T follicular helper cell (primary cell): ENCODE measurements at regions not wholly inside any gene's neighbourhood (a gene's known extent, or its start where the extent isn't known, plus 50 kb on each side); places are given as distances from the start of the nearest gene placed in this dataset.

Experiments
- DNase-seq: peaks from one replicate; pipeline ENCODE4 v3.0.0-alpha.2; 2020; ENCODE audit warnings: low read depth

- DNase-seq: no peak
These were observed 214.2 kb downstream of the FOXA2 start for GRCh38 chr20:22370137-22370536.

DNA sequence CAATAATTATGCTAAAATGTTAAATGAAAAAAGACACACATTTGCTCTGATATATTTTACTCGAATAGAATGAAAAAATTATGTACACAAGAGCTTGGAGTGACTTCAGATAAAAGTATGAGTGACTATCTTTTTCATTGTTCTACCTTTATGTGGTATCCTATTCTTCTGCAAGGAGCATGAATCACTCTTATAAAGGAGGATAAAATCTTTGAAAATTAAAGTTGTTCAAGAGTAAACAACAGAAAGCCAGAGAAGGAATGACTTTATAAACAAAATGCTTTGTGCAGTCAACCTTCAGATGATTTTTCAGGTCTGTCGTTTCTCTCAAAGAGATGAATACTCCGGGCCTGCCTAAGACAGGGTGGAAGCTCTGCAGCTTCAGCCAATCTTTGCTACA lies 215.3 kb downstream of the FOXA2 start:
- DNase-seq: no peak

- no peak for DNase-seq
These were observed 216.1 kb downstream of the FOXA2 start for GRCh38 chr20:22368235-22368634.

DNA sequence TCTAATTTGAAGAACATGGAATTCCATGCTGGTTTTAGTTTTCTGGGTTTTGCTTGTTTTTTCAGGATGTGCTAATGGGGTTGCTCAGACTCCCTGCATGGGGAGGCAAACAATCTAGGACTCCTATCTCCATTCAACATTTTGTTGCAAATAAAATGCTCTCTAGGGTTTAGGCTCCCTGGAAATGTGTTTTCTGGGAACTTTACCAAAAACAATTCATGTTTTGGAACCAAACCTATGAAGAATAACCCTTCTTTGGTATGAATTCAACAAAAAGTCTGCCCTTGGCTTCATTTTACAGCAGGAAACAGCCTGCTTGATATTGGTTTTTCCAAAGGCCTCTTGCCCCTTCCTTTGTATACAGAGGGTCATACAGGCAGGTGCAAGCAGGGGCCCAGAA lies 217.7 kb downstream of the FOXA2 start:
- no peak for DNase-seq

DNA sequence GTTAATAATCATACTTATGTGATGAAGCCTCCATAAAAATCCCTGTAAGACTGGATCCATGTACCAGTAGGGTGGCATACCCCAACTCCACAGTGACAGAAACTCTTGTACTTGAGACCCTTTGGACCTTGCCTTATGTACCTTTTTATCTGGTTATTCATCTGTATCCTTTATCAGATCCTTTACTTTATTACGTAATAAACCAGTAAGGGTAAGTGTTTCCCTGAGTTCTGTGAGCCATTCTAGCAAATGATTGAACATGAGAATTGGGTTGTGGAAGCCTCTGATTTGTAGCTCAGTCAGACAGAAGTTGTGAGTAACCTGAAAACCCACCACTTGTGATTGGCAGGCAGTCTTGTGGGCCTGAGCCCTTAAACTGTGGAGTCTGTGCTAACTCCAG lies 229.7 kb downstream of the FOXA2 start:
- no peak for DNase-seq

DNA sequence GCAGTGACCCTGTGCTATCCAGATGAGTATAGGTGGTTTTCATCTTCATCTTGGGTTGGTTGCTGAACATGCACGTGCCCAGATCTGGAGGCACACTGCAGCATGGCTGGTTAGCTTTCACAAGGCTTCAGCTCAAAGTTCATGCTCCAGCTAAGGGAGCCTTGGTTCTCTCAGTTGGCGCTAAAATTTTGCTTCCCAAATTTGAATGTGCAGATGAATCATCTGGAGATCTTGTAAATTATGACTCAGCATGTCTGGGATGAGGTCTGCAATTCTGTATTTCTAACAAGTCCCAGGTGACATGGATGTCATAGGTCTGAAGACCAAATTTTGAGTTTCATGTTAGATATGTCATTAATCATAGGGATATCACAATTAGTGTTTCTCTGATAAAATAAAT lies 230.8 kb downstream of the FOXA2 start:
- no peak for DNase-seq

GRCh38 chr20:22352019-22352418 lies 232.4 kb downstream of the FOXA2 start:
- no peak for DNase-seq

DNA sequence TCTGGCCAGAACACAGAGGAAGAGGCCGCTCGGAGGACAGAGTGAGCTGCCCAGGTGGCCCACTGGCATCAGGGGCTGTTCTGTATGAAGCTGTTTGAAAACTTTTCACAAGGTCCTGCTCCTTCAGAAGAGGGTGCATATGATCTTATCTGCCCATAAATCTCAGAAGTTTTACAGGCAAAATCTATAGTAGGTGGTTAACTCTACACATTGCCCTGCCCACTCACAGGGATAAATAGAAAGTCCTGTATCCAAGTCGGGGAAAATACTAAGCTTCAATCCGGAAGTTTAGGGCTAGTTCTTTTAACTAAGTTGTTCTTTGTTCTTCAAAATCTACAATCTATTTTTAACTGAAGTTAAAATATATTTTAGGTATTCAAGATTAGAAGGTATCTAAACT lies 233.7 kb downstream of the FOXA2 start:
- DNase-seq: no peak

DNA sequence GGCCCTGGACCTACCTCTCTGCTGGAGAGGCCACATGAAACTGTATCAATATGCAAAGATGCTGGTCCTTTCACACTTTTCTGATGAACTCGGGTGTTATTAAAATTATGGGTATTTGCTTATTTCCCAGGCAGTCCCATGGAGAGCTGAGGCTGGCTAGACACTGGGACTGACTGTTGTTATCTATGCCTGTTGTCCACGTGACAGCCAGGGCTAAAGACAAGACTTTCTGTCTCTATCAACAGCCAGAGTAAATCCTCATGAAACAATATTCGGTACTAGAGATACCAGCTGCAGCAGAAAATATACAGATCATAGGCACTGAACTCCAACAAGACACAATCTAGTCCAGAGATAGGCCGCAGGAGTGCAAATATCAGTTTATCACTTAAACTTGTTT lies 236.4 kb downstream of the FOXA2 start:
- no peak for DNase-seq

GRCh38 chr20:22346716-22347115 lies 237.7 kb downstream of the FOXA2 start:
- DNase-seq: no peak

GRCh38 chr20:22343612-22344011 lies 240.8 kb downstream of the FOXA2 start:
- DNase-seq: no peak

DNA sequence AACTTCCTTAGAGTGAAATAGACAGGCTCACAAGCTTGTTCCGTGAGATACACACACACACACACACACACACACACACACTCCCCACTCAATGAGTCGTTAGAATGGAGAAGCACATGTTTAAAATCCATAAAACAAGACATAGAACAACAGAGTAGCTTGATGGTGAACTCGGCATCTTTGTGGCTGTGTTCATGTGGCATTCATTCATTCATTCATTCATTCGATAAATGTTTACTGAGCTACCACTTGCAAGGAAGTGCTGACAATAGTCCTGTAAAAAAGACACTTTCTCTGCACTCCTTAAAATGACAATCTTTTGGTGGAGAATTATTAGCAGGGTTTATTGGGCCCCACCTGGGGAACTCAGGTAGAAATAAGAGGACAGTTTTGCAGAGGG lies 242.0 kb downstream of the FOXA2 start:
- DNase-seq: no peak

DNA sequence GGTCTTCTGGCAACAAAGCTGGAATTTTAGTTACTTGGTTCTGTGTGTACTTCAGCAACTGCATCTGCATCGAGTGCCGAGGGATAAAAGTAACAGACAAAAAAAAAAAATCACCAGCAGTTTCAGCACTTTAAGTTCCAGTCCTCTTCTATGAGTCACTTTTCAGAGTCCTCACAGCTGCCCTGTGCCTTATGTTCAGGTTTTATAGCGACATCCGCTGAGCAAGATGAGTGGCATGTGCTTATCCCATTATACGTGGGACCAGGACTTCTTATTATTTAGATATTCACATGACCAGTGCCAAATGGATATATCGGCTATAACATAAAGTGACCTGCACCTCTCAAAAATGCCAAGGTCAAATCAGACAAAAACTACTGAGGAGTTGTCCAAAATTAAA lies 242.9 kb downstream of the FOXA2 start:
- DNase-seq: no peak

GRCh38 chr20:22339946-22340345 lies 244.4 kb downstream of the FOXA2 start:
- no peak for DNase-seq

DNA sequence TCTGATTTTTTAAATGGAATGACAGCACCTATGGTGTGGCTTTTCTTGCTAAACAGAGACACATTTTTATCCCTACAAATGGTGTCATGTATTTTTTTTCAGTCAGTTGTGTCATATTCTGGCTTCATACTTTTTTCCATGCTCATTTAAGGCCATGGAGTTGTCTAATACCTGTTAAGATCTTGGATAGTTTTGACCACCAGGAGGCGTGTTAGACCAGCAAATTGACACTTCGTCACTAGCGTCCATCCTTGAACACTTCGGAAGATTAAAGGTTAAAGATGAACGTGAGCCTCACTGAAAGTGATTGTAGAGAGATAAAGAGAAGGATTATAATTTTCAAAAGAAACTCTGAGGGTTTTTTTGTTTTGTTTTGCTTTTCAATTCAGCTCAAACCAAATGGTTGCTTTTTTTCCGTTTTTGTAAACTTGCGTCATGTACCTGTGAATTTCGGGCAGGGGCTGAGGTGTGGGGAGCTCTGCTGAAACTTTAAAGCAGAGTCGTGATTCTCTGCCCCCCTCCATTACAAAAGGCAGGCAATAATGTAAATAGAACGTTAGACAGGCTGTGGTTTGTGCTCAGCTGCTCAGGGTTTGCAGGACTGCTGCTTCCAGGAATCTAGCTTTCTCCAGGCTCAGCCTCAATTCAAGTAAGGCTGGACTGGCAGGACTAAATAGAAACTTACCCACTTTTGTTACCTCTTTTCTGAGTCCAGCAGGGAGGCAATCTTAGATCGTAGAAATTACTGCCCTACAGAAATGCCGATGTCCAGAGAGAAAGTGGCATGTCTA lies 245.1 kb downstream of the FOXA2 start:
- no peak for DNase-seq

GRCh38 chr20:22338140-22338708 lies 246.1 kb downstream of the FOXA2 start:
- DNase-seq: no peak

DNA sequence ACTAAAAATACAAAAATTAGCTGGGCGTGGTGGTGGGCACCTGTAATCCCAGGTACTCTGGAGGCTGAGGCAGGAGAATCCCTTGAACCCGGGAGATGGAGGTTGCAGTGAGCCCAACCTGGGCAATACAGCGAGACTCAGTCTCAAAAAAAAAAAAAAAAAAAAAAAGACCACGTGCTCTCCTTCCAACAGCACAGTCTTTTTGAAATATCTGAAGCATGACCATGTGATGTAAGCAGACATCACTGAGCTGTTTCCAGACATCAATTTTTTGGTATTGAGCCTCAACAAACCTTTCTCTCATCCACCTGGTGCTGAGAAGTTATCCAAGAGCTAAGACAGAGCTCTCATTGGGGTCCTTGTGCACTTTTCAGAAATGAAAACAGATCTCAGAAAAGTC lies 249.2 kb downstream of the FOXA2 start:
- DNase-seq: no peak

GRCh38 chr20:22333885-22334545 lies 250.4 kb downstream of the FOXA2 start:
- no peak for DNase-seq

DNA sequence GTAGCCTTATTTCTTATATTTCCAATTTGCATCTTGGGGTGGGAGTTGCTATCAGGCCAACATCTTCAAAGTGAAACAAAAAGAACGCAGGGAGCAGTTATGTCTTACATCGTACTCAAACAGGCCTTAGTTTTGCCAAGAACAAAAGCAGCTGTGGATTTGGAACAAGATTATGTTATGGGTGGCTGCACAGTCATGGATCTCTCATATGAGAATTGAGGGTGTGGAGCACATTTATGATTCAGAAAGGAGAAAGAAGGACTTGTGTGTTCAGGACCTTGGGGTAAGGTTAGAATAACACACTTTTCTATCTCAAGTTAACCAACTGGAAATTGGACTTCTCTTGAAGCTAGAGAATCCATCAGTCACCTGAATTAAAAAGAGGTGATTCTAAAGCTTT lies 259.9 kb downstream of the FOXA2 start:
- DNase-seq: no peak

GRCh38 chr20:22322513-22322912 lies 261.9 kb downstream of the FOXA2 start:
- no peak for DNase-seq

- no peak for DNase-seq
These were observed 263.2 kb downstream of the FOXA2 start for GRCh38 chr20:22321191-22321590.

- DNase-seq: no peak
These were observed 264.0 kb downstream of the FOXA2 start for GRCh38 chr20:22320245-22320915.

DNA sequence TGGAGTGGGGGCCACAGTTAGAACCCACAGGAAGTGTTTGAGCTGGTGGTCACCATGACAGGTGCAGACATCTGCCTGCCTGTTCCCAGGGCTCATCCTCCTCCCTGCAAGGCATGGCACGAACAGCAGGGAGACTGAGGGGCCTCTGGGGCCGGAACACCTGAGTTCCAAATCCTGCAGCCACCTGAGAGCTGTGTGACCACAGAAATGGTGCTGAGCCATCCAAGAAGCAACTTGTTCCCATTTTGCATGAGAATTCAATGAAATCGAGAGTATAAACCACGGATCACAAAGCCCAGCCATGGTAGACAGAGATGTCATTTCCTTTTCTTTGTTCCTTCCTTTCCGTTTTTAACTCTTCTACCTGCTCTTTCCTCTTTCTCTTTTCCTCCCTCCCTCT lies 268.6 kb downstream of the FOXA2 start:
- DNase-seq: no peak
